22Rv1 (cell line): ENCODE measurements at regions not wholly inside any gene's neighbourhood (a gene's known extent, or its start where the extent isn't known, plus 50 kb on each side); places are given as distances from the start of the nearest gene placed in this dataset.

ENCODE experiments used
- H3K27ac ChIP-seq: fragments of 450-650 bp; 2 replicates; pipeline ENCODE4 v1.5.1; 2017
- ZFX ChIP-seq: fragments of 450-650 bp; IDR thresholded peaks from 2 replicates; pipeline ENCODE4 v1.6.1; 2017; ENCODE audit warnings: antibody characterized with exemption, borderline replicate concordance
- TF ChIP-seq, protein P1 (sequence below): fragments of 450-650 bp; IDR thresholded peaks from 2 replicates; pipeline ENCODE4 v1.5.1; 2017; ENCODE audit warnings: mild to moderate bottlenecking

DNA sequence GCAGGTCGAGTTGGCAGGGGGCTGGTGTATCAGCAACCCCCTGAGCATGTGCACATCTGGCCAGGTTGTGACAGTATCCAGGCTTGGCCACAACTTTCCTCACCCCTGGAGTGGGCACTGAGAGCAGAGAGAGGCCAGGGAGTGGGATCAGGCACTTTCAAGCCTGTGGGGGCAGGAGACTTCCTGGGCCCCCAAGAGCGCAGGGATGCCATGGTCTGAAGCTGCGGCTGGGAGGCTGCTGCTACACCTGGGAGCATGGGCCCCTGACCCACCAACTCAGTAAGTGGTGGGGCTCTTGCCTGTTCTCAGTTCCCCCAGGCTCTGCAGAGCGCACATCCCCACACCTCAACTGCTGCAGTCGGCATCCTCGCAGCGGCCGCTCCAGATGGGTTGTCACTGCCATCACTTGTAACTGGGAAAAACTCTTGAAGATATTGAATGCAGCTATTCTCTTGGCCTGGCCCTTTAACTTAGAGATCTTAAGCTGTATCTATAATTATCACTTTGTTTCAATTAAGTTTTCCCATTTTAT is 245.4 kb upstream of the SLITRK1 start:
- TF ChIP-seq ZFX, result no peak
- TF ChIP-seq, protein P1, sequence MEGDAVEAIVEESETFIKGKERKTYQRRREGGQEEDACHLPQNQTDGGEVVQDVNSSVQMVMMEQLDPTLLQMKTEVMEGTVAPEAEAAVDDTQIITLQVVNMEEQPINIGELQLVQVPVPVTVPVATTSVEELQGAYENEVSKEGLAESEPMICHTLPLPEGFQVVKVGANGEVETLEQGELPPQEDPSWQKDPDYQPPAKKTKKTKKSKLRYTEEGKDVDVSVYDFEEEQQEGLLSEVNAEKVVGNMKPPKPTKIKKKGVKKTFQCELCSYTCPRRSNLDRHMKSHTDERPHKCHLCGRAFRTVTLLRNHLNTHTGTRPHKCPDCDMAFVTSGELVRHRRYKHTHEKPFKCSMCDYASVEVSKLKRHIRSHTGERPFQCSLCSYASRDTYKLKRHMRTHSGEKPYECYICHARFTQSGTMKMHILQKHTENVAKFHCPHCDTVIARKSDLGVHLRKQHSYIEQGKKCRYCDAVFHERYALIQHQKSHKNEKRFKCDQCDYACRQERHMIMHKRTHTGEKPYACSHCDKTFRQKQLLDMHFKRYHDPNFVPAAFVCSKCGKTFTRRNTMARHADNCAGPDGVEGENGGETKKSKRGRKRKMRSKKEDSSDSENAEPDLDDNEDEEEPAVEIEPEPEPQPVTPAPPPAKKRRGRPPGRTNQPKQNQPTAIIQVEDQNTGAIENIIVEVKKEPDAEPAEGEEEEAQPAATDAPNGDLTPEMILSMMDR, result no peak
- no peak overlapping the region for H3K27ac ChIP-seq

DNA sequence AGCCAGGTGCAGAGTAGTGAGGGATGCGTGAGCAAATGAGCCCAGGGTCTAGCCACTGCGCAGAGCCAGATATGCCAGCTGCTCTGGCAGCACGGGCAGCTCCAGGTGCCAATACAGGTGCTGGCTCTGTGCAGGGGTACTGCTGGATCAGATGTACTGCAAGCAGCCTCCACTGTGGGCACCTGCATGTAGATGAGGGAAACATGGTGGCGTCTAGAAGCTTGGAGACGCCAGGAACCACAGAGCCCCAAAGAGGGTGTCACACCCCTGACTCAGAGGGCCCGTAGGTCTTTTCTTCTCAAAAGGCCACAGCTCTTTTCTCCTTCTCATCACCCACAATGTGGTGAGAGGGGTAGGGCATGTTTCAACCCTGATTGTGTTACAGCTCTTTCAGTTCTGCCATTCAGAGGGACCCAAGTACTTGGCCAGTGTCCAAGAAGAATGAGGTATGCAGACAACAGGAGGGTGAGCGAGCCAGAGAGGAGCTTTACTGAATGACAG is 244.4 kb upstream of the SLITRK1 start:
- TF ChIP-seq, protein P1, result no peak
- no peak for TF ChIP-seq ZFX
- H3K27ac ChIP-seq, result no peak overlapping the region

DNA sequence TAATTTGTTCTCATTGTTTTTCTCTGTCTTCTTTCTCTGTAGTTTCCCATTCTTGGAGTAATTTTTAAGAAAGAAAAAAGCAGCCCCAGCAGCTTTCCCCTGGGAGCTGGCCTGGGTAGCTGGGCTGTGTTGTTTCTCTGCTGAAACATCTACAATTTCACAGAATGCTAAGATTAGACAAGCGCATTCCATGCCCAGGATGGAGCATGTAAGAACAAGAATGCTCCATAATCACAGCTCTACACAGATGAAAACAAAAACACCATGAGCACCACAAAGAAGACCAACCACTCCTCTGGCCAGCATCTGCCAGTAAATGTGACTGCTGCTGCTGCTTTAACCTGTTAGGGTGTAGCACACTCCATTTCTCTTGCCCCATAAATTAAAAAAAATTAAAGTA is 239.2 kb upstream of the SLITRK1 start:
- TF ChIP-seq, protein P1, result no peak
- TF ChIP-seq ZFX, result no peak
- H3K27ac ChIP-seq, result no peak overlapping the region

DNA sequence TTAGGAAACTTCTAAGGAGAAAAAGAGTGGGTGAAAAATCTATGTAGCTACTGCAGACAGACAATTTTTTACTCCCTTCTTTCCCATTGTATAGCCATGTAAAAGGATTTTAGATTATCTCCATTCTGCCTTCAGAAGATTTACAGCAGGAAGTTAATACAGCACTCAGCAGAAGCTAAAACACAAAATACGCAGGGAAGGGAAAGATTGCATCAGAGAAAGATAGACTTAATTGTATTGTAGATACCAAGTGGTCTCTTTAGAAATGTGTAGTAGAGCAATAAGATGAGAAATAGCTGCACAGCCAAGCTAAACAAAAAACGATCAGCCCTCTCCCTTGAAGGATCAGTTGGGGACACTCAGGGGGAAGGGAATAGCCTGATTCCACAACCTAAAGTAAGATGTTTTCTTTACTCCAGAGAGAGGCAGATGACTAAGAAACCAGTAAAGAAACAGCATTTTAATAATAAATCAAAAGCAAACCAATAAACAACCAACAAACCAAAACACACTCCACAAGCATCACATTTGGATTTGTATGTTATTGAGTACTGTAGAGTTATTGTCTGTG is 236.7 kb upstream of the SLITRK1 start:
- no peak overlapping the region for H3K27ac ChIP-seq

DNA sequence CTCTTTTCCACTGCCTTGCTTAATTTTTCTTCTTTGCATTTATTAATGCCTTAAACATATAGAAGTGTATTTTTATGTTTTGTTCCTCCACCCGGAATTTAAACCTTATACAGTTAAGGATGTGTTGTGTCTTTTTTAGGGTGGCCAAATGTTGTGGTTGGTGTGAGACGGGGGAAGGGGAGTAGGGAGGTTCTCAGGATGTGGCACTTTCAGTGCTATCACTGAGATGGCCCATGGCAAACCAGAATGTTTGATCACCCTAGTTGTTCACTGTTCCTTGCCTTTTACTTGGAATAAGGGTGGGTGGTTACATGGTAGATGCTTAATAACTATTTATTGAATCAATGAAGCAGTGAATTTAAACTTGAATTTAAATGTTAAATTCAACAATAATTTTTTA is 216.0 kb upstream of the SLITRK1 start:
- no peak overlapping the region for H3K27ac ChIP-seq
- TF ChIP-seq, protein P1, result no peak
- TF ChIP-seq ZFX, result no peak

More for the DNA sequence above, 236.7 kb upstream of the SLITRK1 start:
- TF ChIP-seq, protein P1, result no peak
- no peak for TF ChIP-seq ZFX

DNA sequence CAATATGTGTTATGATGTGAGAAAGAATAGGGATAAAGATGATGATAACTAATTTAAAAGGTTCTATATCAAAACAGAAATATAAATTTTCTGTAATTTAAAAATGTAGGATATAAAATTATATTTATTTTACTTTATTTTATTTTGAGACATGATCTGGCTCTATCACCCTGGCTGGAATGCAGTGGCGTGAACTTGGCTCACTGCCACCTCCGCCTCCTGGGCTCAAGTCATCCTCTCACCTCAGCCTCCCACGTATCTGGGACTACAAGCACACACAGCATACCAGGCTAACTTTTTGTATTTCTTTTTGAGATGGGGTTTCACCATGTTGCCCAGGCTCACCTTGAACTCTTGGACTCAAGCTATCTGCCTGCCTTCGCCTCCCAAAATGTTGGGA is 214.9 kb upstream of the SLITRK1 start:
- TF ChIP-seq ZFX, result no peak
- TF ChIP-seq, protein P1, result no peak
- H3K27ac ChIP-seq, result no peak overlapping the region

DNA sequence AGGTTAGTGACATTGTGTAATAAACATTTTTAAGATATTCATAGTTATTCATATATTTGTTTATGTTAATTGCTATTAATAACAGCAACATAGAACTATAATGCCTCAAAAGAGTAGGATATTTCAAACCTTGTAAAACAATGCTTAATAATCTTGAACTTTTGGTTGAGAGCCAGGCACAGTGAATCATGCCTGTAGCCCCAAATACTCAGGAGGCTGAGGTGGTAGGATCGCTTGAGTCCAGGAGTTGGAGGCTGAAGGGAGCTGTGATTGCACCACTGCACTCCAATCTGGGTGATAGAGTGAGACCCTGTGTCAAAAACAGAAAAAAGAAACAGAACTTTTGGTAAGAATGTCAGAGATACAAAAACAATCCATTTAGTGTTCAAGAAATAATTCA is 213.9 kb upstream of the SLITRK1 start:
- TF ChIP-seq, protein P1, result no peak
- no peak for TF ChIP-seq ZFX
- no peak overlapping the region for H3K27ac ChIP-seq
